ENCODE measurements at regions not wholly inside any gene's neighbourhood (a gene's known extent, or its start where the extent isn't known, plus 50 kb on each side); places are given as distances from the start of the nearest gene placed in this dataset.

DNA sequence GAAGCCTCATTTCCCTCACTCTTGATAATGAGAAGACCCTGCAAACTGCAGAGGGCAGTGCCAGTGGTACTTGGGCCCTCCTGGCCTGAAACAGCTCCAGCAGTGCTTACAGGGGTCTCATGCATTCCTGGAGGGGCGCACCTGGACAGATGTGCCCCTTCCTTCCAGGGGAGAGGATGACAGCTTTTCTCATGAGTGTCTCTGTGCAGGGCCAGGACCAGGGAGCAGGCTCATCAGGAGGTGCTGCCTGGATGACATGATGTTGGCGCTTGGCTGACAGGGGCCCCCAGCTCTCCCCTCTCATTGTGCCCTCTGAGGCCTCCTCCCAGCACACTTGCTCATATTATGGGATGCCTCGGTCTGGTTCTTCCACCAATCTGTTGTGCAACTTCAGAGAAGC, 95.1 kb upstream of the MYCN start:
- DNase-seq, result no peak

DNA sequence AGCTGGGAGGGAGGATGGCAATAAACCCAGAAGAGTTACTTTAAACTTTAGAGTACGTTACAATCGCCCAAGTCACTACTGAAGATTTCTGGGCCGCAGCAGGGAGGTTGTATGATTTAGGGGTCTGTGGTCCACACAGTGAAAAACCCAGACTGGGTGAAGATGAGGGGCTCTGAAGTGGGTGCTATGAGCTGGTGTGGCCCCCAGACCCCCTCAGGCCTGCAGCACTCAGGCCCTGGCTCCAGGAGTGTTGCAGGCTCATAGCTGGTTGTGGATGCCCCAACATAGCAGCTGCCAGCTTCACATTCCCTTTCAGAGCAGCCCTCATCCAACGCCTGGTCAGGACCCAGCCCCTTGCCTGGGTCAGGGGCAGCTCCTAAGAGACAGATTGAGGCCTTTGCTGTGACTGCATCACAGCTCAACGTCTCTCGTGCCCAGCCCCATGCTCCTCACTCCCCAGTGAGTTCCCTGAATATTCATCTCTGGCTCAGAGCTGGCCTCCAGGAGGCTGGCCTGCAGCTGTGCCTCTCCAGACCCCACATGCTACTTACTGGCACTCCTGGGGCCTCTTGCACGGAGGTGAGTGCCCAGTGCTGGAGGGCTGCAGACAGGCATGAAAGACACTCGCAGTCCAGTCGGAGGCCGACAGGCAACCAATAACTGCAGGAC, 94.5 kb upstream of the MYCN start:
- no peak for DNase-seq

DNA sequence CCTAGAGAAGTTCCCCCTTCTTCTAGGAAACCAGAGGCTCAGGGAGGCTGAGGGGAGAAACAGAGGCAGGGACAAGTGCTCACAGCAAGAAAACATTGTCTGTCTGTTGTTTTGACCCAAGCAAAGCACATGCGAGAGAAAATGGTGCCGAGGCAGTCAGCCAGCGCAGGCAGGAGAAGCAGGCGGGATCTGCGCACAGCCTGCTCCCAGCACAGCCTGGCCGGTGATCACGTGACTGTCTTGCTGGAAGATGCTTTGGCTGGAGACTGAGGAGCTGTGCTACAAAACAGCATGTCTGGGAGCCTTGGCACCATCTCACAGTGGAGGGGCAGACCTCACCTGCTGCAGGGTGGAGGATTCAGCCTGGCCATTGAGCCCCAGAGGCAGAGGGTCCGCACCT, 93.7 kb upstream of the MYCN start:
- DNase-seq, result no peak

DNA sequence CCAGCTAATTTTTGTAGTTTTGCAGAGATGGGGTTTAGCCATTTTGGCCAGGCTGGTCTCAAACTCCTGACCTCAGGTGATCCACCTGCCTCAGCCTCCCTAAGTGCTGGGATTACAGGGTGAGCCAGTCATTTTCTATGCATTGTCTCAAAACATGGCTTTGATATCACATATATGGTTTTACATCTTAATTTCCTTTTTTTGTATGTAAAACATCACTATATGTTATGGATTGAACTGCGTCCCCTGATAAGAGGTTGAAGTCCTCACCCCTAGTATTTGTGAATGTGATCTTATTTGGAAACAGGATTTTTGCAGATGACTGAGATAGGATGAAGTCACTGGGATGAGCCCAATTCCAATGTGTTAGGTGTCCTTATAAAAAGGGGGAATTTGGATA, 89.8 kb upstream of the MYCN start:
- no peak for DNase-seq

DNA sequence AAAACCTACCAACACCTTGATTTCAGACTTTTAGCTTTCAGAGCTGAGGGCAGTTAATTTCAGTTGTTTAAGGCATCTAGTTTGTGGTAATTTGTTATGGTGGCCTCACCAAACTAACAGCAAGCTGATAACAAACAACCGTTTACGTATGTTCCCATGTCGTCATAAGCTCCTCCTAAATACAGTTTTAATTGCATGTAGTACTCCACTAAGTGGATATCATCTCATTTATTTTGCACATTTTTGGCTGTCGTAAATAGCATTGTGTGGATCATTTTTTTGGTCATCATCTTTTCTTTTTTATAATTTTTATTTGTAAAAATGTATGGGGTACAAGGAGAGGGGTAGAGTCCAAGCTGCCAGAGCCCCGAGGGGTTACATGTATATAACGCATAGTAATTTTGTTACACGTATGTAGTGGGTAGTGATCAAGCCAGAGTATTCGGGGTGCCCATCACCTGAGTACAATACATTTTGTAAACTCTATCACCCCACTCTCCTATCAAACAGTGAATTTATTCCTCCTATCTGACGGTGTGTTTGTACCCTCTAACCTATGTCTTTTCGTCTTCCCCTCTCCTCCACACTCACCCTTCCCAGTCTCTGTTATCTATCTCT, 89.2 kb upstream of the MYCN start:
- no peak for DNase-seq

DNA sequence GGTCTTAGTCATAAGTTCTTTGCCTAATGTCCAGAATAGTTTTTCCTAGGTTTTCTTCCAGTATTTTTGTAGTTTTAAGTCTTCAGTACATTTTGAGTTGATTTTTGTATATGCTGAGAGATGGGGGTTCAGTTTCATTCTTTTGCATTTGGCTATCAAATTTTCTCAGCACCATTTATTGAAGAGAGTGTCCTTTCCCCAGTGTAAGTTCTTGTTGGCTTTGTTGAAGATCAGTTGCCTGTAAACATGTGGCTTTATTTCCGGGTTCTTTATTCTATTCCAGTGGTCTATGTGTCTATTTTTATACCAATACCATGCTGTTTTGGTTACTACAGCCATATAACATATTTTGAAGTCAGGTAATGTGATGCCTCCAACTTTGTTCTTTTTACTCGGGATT, 87.5 kb upstream of the MYCN start:
- DNase-seq, result no peak

DNA sequence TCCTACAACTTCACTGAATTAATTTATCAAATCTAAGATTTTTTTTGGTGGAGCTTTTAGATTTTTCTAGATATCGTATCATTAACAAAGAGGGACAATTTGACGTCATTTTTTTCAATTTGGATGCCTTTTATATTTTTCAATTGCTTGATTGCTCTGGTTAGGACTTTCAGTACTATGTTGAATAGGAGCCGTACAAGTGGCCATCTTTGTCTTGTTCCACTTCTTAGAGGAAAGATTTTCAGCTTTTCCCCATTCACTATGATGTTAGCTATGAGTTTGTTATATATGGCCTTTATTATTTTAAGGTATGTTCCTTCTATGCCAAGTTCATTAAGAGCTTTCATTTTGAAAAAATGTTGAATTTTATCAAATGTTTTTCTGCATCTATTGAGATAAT, 86.4 kb upstream of the MYCN start:
- no peak for DNase-seq

DNA sequence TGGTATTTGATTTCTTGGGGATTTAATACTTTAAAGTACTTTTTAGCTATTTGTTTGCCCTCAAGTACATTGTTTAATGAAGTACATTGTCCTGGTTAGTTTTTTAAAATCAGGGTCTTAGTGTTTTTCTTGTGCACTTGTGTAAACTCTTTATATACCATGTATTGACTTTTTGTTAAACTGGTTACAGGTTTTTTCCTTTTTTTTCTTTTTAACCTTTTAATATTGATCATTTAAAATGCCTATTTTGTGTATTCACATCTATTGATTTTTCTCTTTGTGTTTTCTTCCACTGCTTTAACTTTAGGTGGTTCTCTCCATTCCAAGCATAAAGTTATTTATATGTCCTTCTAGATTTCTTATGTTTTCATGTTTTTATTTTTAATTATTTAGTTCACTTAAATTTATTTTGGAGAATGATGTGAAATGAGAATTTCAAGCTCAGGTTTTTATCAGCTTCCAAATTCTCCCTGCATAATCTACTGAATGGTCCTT, 84.5 kb upstream of the MYCN start:
- no peak for DNase-seq

DNA sequence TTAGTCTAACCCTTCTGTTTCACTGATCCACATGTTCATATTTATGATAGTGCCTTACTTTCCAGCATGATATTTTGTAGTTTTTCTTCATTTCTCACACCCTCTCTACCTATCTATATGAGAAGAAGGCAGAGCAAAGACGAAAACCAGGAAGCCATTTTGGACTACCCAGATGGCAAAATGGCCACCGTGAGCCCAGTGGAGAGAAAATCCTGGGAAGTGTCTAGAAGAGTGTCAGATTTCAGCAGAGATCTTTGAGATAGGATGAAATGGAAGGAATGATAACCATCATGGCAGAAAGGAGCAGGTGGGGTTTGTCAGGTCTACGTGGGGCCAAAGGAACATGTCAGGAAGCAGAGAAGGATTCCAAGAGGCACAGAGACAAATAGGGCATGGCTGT, 84.0 kb upstream of the MYCN start:
- no peak for DNase-seq

DNA sequence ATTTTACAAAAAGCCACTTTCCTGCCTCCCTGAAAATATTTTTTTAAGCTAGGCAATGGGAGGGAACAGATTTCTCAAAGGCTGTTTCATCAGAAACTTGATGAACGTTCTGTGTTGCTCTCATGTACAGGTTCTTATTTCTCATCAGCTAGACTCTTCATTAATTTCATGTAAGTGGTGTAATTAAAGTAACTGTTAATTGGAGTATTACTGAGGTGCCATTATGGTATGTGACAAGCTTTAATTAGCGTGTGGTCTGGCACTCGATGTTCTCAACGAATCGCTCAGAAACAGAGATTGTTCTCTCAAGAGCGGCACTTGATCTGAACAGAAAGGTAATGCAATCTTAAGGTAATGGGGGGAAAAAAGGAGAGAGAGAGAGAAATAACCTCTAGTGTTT, 81.9 kb upstream of the MYCN start:
- DNase-seq, result no peak

DNA sequence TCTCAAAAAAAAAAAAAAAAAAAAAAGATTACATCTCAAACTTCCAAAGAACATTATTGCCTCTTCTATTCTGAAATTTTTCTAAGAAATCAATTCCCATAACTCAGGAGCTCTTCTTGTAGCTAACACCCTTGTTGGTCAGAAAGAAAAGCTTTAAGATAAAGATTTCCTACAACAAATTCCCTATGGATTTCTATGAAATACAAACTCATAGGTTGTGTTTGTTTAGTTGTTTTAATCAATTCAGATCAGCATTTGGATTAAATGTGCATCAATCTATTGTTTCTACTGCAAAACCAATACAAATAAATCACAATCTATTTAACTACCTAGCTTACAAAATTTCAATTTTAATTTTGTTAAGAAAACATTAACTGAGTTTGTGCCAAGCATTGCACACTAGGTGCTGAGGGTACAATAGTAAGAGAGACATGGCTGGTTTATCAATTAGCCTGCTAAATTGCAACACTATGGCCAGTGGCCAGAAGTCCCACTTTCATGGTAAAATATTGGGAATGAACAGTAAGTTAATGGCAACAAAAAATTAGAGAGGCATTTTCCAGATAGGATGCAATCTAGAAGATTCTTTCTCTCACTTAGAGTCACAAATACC, 80.2 kb upstream of the MYCN start:
- no peak for DNase-seq

DNA sequence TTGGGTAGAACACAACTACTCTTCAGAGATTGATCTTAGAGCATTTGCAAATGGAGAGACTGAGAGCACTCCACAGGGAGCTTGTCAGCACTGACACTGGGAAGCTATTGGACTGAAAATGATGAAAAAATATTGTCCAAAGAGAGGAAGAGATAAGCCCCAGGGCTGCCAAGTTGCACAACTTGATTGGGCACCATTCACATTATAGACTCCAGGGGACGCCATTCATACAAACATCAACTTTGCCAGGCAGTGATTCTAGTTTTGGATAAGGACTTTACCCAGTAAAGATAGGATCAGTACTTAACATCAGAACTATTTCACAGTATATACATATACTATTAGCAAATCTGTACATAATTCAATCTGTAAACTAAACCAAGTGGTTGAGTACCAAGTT, 79.6 kb upstream of the MYCN start:
- no peak for DNase-seq

DNA sequence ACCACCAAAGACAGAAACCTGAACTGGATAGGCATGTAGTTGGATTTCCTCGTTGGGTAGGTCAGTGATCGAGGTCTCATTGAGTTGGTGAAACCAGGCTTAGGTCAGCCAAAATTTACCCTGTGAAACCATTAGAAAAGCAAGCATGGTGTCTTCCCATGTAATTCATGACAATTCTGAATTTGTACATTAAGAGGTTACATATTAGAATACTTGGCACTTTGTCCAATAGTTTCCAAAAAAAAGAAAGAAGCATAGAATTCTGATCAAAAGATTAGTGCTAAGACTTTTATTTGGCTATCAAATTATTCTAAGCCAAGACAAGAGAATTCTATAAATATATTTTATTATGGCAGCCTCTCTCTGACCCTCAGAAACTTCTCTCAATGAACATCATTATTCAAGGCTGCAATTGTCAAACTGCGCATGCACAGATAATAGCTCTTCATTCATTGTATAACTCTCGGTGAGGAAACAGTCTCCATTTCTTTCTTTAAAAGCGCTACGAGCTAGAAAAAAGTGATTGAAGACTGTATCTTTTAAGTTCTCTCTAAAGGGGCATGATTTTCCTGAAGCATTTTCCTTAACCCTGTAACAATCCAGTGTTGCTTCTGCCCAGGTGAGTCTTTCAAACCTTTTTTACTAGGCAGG, 79.1 kb upstream of the MYCN start:
- no peak for DNase-seq

DNA sequence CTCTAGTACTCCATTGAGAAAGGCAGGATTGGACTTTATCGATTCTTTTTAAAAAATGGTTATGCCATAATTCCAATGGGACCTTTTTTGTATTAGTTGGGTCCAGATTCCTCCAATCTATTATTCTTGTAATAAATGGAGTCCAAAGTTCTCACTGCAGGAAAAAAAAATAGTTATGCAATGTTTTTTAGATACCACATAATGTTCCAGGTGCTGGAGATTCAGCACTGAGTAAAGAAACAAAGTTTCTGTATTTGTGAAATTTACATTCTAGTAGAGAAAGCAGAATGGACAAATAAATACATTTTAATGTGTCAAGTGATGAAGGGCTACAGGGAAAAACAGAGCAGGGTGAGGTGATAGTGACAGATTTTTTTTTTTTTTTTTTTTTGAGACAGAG, 78.5 kb upstream of the MYCN start:
- no peak for DNase-seq

DNA sequence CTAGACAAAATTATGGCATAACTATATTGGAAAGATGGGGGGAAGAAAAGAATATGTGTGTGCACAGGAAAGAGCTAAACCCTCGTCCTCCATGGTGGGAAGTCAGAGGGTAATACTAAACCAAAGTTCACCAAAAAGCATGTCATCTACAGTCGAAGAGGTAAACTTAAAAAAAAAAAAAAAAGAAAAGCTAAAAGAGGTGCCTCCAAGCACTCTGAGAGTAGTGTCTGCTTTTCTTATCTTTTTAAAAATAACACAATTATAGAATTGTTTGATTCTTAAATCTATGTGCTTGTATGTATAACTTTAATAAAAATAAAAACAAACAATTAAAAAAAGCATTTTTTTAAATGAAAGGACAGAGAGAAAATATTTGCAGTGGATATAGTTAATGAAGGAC, 77.3 kb upstream of the MYCN start:
- no peak for DNase-seq

DNA sequence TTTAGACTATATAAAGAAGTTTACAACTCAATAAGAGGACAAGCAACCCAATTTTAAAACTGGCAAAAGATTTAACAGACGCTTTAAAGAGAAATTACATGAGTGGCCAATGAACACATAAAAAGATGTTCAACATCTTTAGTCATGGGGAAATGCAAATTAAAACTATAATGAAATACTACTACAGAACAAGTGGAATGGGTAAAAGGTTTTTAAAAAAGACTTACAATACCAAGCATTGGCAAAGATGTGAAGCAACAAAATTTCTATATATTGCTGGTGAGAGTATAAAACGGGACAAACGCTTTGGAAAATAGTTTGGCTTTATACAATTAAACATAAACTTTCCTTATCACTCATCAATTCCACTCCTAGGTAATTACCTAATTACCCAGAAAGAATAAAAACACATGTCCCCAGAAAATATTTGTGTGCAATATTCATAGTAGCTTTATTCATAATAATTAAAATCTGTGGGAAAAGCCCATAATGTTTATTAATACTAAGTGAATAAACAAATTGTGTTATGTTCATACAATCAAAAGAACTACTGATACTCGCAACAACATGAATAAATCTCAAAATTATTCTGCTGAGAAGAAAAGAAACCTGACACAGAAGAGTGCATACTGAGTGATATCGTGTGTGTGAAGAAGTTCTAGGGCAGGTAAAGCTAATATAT, 76.7 kb upstream of the MYCN start:
- no peak for DNase-seq

DNA sequence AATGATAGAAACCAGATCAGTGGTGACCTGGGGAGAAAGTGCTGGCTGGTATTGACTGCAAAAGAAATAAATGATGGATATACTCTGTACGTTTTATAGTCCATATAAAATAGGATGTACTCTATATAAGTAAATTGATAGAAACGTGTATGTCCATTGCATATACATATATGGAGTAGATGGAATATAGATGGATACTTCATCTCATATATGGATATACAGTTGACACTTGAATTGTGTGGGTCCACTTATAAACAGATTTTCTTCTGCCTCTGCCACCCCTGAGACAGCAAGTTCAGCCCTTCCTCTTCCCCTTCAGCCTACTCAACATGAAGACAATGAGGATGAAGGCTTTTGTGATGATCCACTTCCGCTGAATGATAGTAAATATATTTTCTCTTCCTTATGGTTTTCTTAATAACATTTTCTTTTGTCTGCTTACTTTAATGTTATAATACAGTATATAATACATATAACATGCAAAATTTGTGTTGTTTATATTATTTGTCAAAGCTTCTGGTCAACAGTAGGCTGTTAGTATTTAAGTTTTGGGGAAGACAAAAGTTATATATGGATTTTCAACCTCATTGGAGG, 76.1 kb upstream of the MYCN start:
- DNase-seq, result no peak

DNA sequence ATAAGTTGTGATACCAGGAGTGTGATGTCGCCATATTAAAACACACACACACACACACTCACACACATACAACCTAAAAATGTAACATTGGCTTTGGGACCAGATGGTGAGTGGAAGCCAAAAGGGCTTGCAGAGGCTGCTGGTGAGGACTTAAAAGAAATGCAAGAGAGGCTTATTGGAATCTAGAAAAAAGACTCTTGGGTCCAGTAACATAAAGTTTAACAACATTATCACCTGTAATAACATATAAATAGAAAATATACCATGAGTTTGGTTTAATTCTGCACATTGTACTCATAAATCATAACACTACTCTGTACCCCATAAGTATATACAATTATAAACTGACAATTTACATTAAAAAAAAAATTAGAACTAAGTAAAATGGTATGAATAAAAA, 74.4 kb upstream of the MYCN start:
- no peak for DNase-seq

DNA sequence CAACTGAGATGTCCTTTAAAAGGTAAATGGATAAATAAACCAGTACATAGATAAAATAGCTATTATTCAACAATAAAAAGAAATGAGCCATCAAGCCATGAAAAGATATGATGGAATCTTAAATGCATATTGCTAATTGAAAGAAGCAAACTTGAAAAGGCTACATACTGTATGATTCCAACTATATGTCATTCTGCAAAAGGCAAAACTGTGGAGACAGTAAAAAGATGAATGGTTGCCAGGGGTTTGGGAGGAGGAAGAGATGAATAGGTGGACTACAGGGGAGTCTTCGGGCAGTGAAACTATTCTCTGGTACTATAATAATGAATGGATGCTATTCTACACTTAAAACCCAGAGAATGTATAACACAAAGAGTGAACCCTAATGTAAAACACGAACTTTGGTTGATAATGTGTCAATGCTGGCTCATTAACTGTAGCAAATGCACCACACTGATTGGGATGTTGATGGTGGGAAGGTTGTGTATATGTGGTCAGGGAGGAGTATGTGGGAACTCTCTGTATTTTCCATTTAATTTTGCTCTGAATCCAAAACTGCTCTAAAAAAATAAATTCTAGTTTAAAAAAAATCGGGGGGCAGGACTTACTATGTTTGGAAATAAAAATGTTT, 73.7 kb upstream of the MYCN start:
- no peak for DNase-seq

DNA sequence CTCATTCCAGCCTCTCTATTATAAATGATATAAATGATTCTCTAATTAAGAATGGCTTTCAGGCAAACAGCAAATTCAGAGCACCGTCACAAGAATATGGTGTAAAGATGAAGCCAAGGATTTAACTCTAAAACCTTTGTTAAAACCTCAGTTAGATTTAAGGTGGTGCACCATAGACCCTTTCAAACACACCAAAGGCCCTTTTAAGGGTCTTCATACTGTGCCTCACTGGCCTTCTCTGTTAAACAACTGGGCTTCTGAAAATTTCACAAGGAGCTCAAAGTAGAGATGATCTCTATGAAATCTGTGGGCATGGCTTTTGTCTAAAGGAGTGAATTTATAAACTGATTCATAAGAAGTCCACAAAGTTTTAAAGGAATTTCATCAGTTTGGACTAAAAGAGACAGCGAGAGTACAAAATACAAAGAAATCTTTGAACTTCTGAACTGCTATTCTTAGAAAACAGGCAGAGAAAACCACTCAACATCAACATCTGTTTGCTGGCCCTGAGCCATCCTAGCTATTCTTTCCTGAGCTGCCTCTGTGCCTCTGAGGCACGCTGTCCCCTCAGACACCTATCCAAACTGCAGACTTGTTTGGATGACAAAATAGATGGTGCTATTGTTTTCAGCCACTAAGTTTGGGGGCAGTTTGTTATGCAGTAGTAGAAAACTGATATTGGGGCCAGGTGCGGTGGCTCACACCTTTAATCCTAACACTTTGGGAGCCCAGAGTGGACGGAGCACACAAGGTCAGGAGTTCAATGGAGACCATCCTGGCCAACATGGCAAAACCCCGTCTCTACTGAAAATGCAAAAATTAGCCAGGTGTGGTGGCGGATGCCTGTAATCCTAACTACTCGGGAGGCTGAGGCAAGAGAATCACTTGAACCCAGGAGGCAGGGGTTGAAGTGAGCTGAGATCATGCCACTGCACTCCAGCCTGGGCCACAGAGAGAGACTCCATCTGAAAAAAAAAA, 72.9 kb upstream of the MYCN start:
- no peak for DNase-seq

DNA sequence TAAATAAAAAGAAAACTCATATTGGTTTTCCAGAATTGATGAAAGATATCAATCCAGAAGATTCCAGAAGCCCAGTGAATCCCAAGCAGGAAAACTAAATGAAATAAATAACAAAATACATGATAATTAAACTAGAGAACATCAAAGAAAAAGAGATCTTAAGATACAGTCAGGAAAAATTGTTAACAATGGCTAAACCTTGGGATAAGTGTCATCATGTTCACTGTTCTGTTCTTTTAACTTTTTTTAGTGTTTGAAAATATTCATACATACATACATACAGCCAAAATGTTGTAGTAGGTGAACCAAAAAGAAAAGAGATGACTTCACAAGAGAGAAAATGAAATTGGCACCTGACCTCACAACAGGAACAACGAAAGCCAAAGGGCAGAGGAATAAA, 72.2 kb upstream of the MYCN start:
- no peak for DNase-seq

All from tongue (tissue), 1 donor.